22Rv1 (cell line): ENCODE measurements at regions not wholly inside any gene's neighbourhood (a gene's known extent, or its start where the extent isn't known, plus 50 kb on each side); places are given as distances from the start of the nearest gene placed in this dataset.

Experiments used
- CTCF ChIP-seq: fragments of 450-650 bp; IDR thresholded peaks from 2 replicates; pipeline ENCODE4 v1.5.1; 2017; ENCODE audit warnings: mild to moderate bottlenecking
- ZFX ChIP-seq: fragments of 450-650 bp; IDR thresholded peaks from 2 replicates; pipeline ENCODE4 v1.6.1; 2017; ENCODE audit warnings: antibody characterized with exemption, borderline replicate concordance

GRCh38 chr19:27966390-27966816 is 1246.5 kb downstream of the UQCRFS1 start:
- TF ChIP-seq CTCF, result peak; percentile 87
- no peak for TF ChIP-seq ZFX
